Spleen (tissue), 7 donors: ENCODE measurements at regions not wholly inside any gene's neighbourhood (a gene's known extent, or its start where the extent isn't known, plus 50 kb on each side); places are given as distances from the start of the nearest gene placed in this dataset.

Source experiments
- POLR2A ChIP-seq, 3 donors: fragments of 450-650 bp; IDR thresholded peaks; one replicate each; pipeline ENCODE4 v1.5.1; 2017; ENCODE audit warnings: antibody characterized with exemption in 3 of 3, mild to moderate bottlenecking in 1 of 3
- TF ChIP-seq, protein P1 (sequence below), 11 experiments: fragments of 200-600 bp in 7 of 11; fragments of 450-650 bp in 4 of 11; sonication (generic) in 4 of 11; IDR thresholded peaks in 8 of 11; conservative IDR thresholded peaks in 3 of 11; 1 replicate in 7 of 11; 2 replicates in 4 of 11; pipeline versions ENCODE4 v1.4.0 to v1.8.0; 2016 to 2021; ENCODE audit warnings: antibody characterized with exemption in 11 of 11, inconsistent platforms in 4 of 11, mild to moderate bottlenecking in 1 of 11
- donor health status: DM: no; HTN: no; CAD: no; lungs with moderate emphysema.
- donor health status: DM: no; HTN: no; CAD: no.
- donor health status: DM: no; HTN: no; CAD: no.

GRCh38 chr2:9107168-9108025 lies 99.2 kb upstream of the ASAP2 start:
- TF ChIP-seq, protein P1, sequence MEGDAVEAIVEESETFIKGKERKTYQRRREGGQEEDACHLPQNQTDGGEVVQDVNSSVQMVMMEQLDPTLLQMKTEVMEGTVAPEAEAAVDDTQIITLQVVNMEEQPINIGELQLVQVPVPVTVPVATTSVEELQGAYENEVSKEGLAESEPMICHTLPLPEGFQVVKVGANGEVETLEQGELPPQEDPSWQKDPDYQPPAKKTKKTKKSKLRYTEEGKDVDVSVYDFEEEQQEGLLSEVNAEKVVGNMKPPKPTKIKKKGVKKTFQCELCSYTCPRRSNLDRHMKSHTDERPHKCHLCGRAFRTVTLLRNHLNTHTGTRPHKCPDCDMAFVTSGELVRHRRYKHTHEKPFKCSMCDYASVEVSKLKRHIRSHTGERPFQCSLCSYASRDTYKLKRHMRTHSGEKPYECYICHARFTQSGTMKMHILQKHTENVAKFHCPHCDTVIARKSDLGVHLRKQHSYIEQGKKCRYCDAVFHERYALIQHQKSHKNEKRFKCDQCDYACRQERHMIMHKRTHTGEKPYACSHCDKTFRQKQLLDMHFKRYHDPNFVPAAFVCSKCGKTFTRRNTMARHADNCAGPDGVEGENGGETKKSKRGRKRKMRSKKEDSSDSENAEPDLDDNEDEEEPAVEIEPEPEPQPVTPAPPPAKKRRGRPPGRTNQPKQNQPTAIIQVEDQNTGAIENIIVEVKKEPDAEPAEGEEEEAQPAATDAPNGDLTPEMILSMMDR (IDR thresholded peaks at IDR 0.05 in 8 of 11, conservative IDR thresholded peaks at IDR 0.05 in 3 of 11), result no peak
- TF ChIP-seq POLR2A (IDR thresholded peaks at IDR 0.05), result no peak
